GM12865 (cell line): ENCODE measurements at regions not wholly inside any gene's neighbourhood (a gene's known extent, or its start where the extent isn't known, plus 50 kb on each side); places are given as distances from the start of the nearest gene placed in this dataset.

Experiments used
- DNase-seq: peaks from one replicate; pipeline ENCODE4 v3.0.0; 2010; ENCODE audit warnings: low read depth
- H3K4me3 ChIP-seq: 2 replicates; pipeline ENCODE4 v1.5.1; 2011; ENCODE audit warnings: mild to moderate bottlenecking, low read depth, low read length, control low read depth
- TF ChIP-seq, protein P1 (sequence below): IDR thresholded peaks from 2 replicates; pipeline ENCODE4 v1.5.1; 2011; ENCODE audit warnings: low read length, control low read depth, low read depth, inconsistent platforms; ENCODE audit not compliant: insufficient read depth; ENCODE audit errors: missing control alignments

DNA sequence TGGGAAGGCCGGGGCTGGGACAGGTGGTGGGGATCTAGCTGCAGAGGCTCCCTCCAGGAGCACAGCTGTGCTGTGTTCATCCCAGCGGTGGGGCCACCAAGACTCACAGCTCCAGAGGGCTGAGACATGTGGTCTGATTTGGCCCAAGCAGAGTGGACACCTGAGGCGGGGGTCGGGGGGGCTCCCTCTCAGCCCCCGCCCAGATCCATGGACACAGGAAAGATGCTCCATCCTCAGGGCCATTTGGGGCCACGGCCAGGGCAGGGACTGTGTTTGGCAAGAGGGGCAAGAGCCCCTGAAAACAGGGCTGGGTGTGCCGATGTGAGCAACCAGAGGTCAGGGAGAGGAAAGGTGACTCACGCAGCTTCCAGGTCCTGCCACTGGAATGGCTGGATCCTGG is 219.4 kb downstream of the BRD1 start:
- TF ChIP-seq, protein P1, sequence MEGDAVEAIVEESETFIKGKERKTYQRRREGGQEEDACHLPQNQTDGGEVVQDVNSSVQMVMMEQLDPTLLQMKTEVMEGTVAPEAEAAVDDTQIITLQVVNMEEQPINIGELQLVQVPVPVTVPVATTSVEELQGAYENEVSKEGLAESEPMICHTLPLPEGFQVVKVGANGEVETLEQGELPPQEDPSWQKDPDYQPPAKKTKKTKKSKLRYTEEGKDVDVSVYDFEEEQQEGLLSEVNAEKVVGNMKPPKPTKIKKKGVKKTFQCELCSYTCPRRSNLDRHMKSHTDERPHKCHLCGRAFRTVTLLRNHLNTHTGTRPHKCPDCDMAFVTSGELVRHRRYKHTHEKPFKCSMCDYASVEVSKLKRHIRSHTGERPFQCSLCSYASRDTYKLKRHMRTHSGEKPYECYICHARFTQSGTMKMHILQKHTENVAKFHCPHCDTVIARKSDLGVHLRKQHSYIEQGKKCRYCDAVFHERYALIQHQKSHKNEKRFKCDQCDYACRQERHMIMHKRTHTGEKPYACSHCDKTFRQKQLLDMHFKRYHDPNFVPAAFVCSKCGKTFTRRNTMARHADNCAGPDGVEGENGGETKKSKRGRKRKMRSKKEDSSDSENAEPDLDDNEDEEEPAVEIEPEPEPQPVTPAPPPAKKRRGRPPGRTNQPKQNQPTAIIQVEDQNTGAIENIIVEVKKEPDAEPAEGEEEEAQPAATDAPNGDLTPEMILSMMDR, result no peak
- H3K4me3 ChIP-seq, result no peak overlapping the region
- no peak for DNase-seq

DNA sequence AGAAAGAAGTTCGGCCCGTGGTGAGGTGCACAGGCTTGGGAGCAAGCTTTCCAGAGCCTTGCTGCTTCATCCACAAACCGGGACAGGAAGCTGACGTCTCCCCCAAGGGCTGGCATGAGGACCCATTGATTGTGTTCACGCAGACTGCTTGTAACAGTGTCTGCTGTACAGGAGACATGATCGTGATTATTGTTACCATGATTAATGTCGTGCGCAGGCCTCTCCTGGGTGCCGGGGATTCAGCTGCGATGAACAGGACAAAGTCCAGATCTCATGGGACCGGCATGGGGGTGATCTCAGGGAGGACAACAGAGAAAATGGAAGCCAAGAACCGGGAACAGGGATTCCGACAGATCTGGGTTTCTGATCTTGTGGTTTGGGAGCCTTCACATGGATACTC is 219.9 kb downstream of the BRD1 start:
- H3K4me3 ChIP-seq, result no peak overlapping the region
- TF ChIP-seq, protein P1, result no peak
- no peak for DNase-seq

DNA sequence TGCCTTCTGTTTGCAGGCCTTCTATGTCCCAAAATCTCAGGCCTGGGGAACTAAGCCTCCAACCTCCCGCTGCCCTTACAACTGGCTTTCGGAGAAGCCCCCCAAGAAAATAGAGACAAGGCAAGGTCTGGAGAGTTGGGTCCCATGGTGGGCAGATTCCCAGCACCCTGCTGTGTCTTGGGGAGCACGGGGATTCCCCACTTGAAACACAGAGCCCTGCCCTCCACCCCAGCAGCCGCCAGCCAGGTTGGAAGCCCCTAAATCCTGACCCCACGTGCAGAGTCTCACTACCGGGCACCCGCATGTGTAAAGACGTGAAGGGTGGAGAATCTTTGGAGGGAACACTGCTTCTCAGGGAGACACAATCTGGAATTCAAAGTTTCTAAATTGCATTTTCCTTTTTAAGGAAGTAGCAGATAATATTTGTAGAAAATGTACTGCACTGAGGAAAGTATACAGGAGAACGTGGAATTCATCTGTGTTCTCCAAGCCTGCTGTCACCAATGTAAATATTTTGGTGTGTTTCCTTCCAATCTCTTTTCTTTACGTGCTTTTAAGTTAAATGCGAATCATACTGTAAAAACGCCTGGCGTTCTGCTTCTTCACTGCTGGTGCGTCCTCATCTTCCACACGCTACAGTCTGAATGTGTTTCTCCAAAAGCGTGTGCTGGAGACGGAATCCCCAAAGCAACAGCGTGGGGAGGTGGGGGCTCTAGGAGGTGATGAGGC is 220.9 kb downstream of the BRD1 start:
- no peak overlapping the region for H3K4me3 ChIP-seq
- no peak for DNase-seq
- TF ChIP-seq, protein P1, result no peak

DNA sequence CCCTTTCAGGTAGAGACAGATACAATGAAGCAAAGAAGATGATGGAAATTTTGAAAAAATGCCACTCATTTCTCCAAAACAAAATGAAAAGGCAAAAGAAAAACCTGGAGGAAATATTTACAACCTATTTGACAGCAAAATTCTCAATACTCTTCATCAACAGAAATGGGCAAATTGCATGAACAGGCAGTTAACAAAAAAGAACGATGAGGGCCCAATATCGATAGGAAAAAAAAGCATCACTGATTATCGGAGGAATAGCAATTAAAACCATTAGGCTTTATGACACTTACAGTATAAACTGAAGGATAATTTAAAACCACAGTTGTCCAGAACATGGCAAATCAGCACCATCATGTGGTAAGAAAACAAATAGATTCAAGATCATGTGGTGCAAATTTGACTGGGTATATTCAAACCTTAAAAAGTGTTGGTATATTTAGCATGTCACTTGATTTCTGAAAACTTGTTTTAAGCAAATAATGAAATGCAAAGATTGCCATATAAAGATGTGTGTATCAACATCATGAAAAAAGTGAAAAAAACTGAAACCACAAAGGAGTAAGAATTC is 222.9 kb downstream of the BRD1 start:
- no peak overlapping the region for H3K4me3 ChIP-seq
- TF ChIP-seq, protein P1, result no peak
- DNase-seq, result no peak

DNA sequence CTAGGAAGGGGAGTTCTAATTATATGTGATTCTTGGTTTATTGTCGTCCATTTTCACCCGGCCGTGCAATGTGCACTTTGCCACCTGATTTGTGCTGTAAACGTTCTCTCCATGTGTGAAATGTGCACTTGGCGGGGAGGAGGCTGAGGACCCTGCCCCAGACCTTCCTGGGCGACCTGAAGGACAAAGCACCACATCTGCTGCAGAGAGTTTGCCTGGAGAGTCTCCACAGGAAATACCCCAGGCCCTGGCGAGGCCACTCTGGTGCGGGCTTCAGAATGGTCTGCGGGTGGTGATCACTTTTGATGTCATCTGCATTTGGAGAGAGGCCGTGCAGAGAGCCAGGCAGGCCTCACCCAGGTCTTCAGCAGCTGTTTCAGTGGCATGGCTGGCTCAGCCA is 224.7 kb downstream of the BRD1 start:
- no peak overlapping the region for H3K4me3 ChIP-seq
- no peak for DNase-seq
- TF ChIP-seq, protein P1, result no peak

DNA sequence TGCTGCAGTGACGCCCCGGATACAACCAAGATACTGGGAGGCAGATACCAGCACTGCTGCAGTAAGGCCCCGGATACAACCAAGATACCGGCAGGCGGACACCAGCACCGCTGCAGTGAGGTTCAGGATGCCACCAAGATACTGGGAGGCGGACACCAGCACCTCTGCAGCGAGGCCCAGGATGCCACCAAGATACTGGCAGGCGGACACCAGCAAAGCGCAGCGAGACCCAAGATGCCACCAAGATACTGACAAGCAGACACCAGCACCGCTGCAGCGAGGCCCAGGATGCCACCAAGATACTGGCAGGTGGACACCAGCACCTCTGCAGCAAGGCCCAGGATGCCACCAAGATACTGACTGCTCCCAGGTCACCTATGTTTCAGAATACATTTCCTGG is 225.2 kb downstream of the BRD1 start:
- no peak for DNase-seq
- TF ChIP-seq, protein P1, result no peak
- H3K4me3 ChIP-seq, result no peak overlapping the region
